Hippocampal formation (tissue), 2 donors: ENCODE measurements at regions not wholly inside any gene's neighbourhood (a gene's known extent, or its start where the extent isn't known, plus 50 kb on each side); places are given as distances from the start of the nearest gene placed in this dataset.
"Not testable (repeated sequence)": the region's sequence is repeated elsewhere in the genome, so short reads cannot be mapped to it uniquely, and the experiment has no call there.

Experiments used
- DNase-seq, 2 donors: peaks; one replicate each; lab custom pipeline; 2025; lab: John Stamatoyannopoulos, UW

DNA sequence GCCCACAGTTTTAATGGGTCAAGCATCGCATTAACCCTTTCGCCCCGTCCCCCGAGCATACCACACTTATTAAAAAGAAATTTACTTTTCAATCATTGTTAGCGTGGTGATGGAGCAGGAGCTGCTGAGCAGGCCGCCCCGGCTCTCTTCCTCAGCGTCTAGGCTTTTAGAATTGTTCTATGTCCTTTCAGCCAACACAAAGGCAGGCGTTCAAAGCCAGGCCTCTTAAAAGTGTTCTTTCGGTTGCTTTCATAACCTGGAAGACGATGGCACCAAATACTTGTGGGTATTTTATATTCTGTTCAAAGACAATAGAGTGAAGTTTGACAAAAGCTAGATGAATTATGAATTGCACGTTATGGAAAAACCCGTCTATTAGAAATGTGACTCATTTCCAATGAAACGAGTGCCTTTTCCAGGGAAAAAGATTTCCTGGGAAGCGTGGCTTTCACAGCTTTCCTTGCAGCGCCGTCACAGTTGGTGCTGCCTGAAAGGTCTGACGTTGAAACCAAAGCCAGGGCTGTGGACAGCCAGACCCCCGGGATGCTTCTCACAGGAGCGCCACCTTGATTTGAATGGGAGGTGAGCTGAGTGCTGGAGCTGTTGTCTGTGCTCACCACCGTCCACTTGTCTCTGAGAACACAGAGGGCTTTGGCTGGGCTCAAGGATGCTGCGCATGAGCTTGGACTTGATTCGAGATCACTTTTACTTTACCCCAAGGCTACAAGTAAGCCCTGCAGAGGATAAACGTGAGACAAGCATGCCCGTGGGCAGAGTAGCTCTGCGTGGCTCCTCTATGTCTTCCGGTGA lies 78.8 kb downstream of the SOX1 start:
- DNase-seq: no peak

- no peak for DNase-seq
Observed at GRCh38 chr13:112150352-112150751, 83.4 kb downstream of the SOX1 start.

GRCh38 chr13:112152846-112153245 lies 85.9 kb downstream of the SOX1 start:
- no peak for DNase-seq

GRCh38 chr13:112153364-112153763 lies 86.4 kb downstream of the SOX1 start:
- no peak for DNase-seq

GRCh38 chr13:112153846-112154245 lies 86.9 kb downstream of the SOX1 start:
- no peak for DNase-seq

DNA sequence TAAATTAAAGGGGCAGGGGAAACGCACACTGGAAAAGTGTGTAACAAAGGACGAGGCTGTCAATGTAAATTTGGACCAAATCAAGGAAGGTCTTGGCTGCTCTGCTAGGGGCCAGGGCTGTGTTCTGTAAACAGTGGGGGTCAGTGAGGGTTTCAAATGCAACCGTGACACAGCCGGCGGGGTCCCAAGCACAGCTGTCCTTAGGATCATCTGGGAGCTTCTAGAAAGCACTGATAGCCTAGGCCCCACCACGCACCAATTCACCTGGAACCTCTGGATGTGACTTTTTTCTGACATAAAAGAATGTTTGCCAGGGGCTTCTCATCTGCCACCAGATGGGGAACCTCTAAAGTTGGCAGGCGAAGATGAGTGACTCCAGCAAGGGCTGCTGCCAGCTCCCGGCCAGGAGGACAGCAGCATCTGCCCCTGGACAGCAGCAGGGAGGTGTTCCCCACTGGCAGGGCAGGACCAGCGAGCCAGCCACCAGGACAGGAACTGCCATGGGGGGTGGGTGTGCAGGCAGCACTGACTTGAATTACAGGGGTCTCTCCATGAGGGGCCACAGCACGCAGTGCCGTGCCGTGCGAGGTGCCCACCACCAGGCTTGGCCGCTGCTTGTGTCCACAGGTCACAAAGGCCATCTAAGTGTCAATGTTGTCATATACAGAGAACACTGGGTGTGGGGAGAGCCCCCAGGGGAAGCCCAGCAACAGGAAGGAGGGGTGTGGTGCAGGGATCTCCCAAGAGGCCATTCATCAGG lies 87.5 kb downstream of the SOX1 start:
- DNase-seq: no peak

- no peak for DNase-seq
Observed at GRCh38 chr13:112158961-112159360, 92.0 kb downstream of the SOX1 start.

- no peak for DNase-seq
Observed at GRCh38 chr13:112159575-112160547, 92.9 kb downstream of the SOX1 start.

- no peak for DNase-seq
Observed at GRCh38 chr13:112160558-112160957, 93.6 kb downstream of the SOX1 start.

DNA sequence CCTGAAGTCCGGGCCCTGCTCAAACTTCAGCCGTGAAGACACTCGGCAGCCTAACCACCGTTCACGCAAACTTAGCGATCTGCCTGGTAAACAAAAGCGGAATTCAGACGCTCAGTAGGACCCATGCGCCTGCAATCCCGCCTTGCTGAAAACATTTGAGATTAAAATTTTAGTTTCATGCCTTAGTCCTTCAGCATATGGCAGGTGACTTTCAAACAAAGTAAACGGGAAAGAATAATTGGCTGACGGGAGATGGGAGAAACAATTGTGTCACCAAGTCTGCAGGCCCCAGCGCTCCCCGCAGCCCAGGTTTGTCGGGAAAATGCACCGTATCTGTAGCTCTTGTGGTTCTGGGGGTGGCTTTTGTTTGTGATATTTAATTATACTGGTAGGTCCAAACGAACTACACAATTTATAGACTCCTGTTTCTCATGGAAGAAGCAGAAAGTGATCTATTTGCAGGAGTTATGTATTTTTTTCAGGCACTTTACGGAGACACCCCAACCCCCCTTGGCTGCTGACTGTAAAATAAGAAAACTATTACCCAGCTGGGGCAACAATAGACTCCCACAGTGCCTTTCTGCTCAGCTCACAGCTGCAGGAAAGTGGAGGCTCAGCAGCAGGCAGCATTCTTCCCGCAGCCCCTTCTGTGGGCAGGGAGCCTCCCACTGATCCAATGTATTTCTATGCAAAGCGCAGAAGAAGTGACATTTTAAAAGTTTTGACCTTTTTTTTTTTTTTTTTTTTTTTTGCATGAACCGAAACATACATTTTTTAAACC lies 94.8 kb downstream of the SOX1 start:
- DNase-seq: no peak

DNA sequence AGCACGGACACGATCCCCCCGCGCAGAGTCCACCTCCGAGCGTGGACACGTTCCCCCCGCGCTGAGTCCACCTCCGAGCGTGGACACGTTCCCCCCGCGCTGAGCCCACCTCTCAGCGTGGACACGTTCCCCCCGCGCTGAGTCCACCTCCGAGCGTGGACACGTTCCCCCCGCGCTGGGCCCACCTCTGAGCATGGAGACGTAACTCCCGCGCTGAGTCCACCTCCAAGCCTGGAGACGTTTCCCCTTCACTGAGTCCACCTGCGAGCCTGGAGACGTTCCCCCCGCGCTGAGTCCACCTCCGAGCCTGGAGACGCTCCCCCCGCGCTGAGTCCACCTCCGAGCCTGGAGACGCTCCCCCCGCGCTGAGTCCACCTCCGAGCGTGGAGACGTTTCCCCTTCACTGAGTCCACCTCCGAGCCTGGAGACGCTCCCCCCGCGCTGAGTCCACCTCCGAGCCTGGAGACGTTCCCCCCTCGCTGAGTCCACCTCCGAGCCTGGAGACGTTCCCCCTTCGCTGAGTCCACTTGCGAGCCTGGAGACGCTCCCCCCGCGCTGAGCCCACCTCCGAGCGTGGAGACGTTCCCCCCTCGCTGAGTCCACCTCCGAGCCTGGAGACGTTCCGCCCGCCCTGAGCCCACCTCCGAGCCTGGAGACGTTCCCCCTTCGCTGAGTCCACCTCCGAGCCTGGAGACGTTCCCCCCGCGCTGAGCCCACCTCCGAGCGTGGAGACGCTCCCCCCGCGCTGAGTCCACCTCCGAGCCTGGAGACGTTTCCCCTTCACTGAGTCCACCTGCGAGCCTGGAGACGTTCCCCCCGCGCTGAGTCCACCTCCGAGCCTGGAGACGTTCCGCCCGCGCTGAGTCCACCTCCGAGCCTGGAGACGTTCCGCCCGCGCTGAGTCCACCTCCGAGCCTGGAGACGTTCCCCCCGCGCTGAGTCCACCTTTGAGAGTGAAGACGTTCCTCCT lies 97.0 kb downstream of the SOX1 start:
- DNase-seq: not testable (repeated sequence)

DNA sequence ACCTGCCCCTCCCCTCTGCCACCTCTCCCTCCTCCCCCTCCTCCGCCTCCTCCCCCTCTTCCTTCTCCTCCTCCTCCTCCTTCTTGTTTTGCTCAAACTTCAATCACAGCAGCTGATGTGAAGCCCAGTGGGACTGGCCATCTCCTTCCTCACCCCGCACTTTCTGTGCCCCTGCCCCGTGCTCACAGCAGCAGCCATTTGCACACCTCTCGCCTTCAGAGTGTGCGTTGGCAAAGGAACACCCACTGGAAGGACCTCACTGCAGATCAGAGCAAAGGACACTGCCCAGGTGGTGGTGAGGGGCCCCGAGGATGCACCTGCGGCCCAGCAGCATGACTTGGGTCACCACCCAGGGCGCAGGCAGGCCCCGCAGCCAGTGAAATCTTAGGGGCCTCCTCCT lies 98.8 kb downstream of the SOX1 start:
- DNase-seq: no peak

GRCh38 chr13:112168761-112169160 lies 101.8 kb downstream of the SOX1 start:
- DNase-seq: no peak

GRCh38 chr13:112169941-112170822 lies 103.2 kb downstream of the SOX1 start:
- DNase-seq: no peak

GRCh38 chr13:112170823-112171569 lies 104.0 kb downstream of the SOX1 start:
- no peak for DNase-seq

DNA sequence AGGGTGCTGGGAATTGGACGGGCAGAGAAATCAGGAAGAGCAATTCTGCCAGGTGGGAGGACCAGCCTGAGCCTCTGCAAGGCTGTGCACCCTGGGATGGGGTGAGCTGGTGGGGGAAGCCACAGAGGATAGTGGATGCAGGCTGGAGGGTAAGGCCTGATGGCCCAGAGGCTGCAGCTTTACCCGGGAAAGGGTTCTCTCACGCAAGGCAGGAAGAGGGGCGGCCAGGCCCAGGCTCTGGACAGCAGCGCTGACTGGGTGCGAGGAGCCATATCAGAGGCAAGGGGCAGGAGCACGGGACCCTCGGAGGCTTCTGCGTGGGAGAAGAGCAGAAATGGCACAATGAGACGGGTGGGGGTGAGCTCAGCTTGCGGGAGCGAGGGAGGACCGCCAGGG lies 104.6 kb downstream of the SOX1 start:
- DNase-seq: no peak

DNA sequence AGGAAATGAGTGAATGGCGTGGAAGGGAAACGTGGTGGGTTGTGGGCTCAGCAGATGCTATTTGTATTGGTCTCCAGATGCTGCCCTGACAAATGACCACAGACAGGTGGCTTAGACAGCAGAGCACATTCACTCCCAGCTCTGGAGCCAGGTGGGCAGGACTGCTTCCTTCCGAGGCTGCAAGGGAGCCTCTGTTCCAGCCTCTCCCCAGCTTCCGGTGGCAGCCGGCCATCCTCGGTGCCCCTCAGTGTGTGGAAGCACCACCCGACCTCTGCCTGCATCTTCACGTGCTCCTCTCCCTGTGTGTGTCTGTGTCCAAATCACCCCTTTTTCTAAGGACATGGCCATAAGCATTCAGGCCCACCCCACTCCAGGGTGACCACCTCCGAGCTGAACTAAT lies 105.1 kb downstream of the SOX1 start:
- DNase-seq: no peak

- DNase-seq: peak; percentile 35 to 57
Observed at GRCh38 chr13:112172641-112173251, 105.8 kb downstream of the SOX1 start.
